NCI-H446 (cell line): ENCODE measurements at regions not wholly inside any gene's neighbourhood (a gene's known extent, or its start where the extent isn't known, plus 50 kb on each side); places are given as distances from the start of the nearest gene placed in this dataset.

ENCODE experiments used
- DNase-seq, 2 experiments: peaks; one replicate each; lab custom pipeline; 2025; lab: John Stamatoyannopoulos, UW

DNA sequence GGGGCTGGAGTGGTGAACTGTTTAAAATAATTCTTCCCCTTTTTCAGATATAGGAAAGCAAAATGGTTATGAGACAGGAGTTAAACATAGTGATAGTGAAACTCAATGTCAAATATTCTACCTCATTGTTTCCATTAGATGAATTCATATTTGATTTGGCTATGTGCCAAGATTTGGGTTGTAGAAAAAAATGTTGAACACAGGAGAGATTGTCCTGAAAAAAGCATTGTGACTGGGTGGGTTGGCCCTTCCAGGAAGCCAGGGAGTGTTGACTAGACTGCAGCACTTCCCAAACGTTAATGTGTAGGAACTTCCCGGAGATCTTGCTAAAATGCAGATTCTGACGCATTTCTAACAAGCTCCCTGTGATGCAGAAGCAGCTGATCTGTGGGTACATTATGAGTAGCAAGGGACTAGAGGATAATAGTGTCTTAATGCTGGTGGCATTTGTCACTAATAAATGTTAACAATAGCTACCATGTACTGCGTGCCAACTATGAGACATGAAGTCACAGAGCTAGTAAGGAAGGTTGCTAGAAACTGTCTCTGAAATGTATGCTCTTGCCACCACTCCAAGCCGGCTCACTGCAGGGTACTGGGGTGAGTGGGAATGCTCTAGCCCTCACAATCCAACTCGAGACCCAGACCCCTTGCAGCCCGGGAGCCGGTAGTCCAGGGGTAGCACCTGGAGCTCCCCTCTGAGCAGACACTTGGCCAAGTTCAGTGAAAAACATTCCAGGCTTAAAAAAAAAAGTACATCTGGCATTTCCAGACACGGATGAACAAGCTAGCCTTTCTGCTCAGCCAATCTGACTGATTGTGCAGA lies 120.6 kb downstream of the CD47 start:
- DNase-seq: peak in 1 of 2 experiments; percentile 49

DNA sequence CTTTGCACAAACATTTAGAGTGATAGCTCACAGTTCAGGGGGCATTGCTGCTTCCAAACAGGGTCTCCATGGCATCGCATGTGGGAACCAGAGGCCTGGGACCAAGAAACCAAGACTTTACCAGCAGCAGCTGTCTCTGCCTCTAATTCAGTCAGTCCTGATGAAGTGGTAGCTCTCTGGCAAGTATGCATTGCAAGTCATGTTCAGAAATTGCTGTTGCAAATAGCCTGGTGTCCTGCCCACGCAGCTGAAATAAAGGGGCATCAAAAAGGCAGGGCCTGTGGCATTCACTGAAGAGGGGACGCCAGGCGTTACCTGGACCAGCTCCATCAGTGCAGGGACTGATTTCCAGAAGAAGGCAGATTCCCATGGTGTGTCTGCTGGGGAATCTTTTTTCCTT lies 121.3 kb downstream of the CD47 start:
- no peak for DNase-seq

- no peak for DNase-seq
Observed at GRCh38 chr3:107966276-107966675, 124.6 kb downstream of the CD47 start.

DNA sequence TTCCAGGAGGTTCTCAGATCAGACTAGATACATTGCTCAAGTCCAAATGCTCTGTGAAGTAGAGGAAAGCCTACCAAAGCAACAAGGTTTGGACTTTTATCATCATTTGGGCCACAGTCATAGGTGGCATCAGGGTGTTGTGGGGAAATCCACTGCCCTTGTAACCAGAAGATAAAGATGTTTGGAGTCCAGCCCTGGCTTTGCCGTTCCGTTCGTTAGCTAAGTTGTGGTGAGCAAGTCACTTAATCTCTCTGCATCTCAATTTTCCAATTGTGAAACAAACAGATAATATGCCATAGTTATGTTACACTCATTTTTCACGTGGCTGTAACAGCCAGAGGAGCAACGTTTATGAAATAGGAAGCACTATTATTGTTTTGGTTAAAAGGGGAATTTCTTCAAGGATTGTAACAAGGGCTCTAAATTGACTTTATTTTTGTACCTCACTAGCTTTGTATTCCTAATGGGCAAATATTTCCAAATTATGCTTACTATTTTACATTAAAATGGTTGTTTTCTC lies 125.6 kb downstream of the CD47 start:
- no peak for DNase-seq

DNA sequence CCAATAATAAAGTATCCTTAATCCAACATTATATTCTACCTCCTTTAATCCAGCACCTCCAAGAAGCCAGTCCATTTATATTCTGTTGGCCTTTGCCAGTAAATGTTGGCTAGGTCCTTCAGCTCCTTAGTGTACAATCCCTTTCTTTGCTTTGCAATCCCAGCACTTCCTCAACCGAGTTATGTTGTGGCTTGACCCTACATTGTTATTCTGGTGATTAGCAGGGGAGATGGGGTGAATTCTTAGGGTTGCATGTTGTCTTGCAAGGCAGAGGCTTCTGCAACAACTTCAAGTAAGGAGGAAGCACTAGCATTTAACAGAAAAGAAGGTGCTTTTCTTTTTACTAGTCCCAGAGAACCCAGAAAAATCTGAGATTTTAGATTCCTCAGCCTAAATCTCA lies 127.2 kb downstream of the CD47 start:
- DNase-seq: no peak

DNA sequence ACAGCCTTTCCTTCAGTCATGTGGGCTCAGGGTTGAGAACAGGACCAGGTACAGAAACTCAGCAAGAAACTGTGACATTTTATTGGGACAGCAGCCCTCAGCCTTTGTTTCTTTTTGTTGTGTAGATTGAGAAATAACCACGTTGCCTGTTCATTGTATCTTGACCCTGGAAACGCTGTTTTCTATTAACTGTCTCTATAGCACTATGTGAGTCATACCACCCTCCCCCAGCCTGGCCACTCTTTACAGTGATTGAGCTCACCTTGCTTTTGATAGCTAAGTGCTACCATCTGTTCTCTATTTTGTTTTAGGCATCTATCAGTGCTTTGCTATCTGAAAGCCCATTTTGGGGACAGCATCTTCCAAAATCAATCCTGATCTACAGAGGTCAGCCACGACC lies 127.9 kb downstream of the CD47 start:
- DNase-seq: no peak

GRCh38 chr3:107962037-107962436 lies 128.8 kb downstream of the CD47 start:
- no peak for DNase-seq

GRCh38 chr3:107959550-107960154 lies 131.2 kb downstream of the CD47 start:
- DNase-seq: no peak

GRCh38 chr3:107958146-107958545 lies 132.7 kb downstream of the CD47 start:
- DNase-seq: no peak

GRCh38 chr3:107956991-107957900 lies 133.6 kb downstream of the CD47 start:
- peak; percentile 66 to 84 for DNase-seq

GRCh38 chr3:107954845-107955244 lies 136.0 kb downstream of the CD47 start:
- no peak for DNase-seq

GRCh38 chr3:107953722-107954121 lies 137.1 kb downstream of the CD47 start:
- DNase-seq: no peak

GRCh38 chr3:107951126-107951525 lies 139.7 kb downstream of the CD47 start:
- no peak for DNase-seq

DNA sequence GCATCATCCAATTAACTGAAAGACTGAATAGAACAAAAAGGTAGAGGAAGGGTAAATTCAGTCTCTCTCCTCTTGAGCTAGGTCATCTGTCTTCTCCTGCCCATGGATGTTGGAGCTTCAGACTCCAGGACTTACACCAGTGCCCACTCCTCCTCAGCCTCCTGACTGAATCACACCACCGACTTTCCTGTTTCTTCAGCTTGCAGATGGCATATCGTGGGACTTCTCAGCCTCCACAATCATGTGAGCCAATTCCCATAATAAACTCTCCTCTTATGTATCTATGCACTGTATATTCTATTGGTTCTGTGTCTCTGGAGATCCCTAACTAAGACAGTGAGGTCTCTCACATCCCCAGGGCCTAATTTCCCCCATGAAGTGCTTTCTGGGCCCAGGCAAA lies 140.4 kb downstream of the CD47 start:
- DNase-seq: no peak

DNA sequence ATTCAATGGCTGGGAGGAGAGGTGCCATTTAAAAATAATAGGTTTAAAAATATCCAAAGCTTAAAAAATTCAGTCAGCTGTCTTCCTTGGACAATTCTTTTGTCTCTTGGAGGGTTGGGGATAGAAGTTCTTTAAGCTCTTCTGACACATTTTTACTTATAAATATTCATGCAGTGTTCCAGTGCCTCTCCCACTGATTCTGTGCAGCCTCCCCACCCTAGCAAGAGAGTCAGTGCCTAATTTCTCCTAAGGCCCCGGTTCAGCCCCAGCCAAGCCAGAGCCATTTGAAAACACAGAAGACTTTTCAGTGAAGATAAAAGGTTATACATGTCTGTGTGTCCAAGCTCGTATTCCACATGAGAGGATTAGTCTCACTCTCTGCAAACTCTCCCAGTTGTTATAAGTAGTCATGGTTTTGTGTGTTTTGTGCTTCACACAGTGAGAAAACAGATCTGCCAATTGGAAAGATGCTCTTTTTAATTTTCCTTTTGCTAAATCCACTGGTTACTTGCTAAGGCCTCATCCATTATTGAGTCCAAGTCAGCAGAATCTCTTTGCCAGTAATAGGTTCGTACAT lies 141.3 kb downstream of the CD47 start:
- DNase-seq: no peak

- DNase-seq: no peak
Observed at GRCh38 chr3:107947203-107947602, 143.6 kb downstream of the CD47 start.

GRCh38 chr3:107946700-107947099 lies 144.1 kb downstream of the CD47 start:
- DNase-seq: no peak

DNA sequence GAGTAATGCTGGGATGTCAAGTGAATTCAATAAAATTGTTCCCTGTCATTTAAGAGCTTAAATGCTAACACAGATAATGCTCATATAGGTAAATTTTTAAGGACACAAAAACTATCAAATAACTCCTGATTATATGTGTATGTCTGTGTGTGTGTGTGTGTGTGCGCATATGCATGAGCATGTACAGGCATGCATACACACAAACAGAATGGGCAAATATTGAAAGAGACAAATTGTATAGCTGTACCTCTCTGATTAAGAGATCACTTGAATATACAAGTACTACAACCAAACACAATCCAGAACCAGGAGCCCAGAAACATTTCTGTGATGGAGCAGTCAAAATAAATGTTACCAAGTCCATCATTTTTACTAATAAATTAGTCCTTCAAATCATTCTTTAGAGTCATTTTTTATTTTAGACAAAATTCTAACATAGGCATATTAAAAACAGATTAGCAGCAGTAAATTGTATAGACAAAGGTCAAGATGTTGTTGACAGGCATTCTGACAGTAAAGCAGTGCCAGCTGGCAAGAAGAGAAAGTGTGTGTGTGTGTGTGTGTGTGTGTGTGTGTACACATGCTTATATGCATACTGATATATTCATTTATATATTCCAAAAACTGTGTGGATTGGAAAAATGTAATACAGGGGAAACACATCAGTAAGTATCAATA lies 145.3 kb downstream of the CD47 start:
- DNase-seq: peak in 1 of 2 experiments; percentile 10

GRCh38 chr3:107943786-107944523 lies 146.9 kb downstream of the CD47 start:
- DNase-seq: no peak

- no peak for DNase-seq
Observed at GRCh38 chr3:107942951-107943749, 147.7 kb downstream of the CD47 start.
